Activated T-helper 1 cell treated with anti-CD3 and anti-CD28 coated beads, Interleukin-12 subunit alpha, Interleukin-12 subunit beta, Interleukin-2, Interleukin-4 antibody, amounts not matched to agents 30 ng/mL and 10 ng/mL and 1 ng/mL, durations not matched to agents 14 hours and 24 hours and 36 hours (primary cell): ENCODE measurements at regions not wholly inside any gene's neighbourhood (a gene's known extent, or its start where the extent isn't known, plus 50 kb on each side); places are given as distances from the start of the nearest gene placed in this dataset.

Experiments used
- DNase-seq: peaks from one replicate; pipeline ENCODE4 v3.0.0; 2021; ENCODE audit warnings: low spot score
- H3K27ac Mint-ChIP-seq: one replicate; pipeline ENCODE4 v1.8.0; 2021; ENCODE audit warnings: mild to moderate bottlenecking, mixed read lengths
- H3K27me3 Mint-ChIP-seq: one replicate; pipeline ENCODE4 v1.8.0; 2022; ENCODE audit warnings: mild to moderate bottlenecking, moderate library complexity, mixed read lengths; ENCODE audit not compliant: insufficient read depth
- H3K36me3 Mint-ChIP-seq: one replicate; pipeline ENCODE4 v1.8.0; 2021; ENCODE audit warnings: low read depth, mixed read lengths
- H3K4me1 Mint-ChIP-seq: one replicate; pipeline ENCODE4 v1.8.0; 2021; ENCODE audit warnings: low read depth, mixed read lengths
- H3K4me3 Mint-ChIP-seq: one replicate; pipeline ENCODE4 v1.8.0; 2021; ENCODE audit warnings: mild to moderate bottlenecking, moderate library complexity, mixed read lengths
- H3K9me3 Mint-ChIP-seq: one replicate; pipeline ENCODE4 v1.8.0; 2021; ENCODE audit warnings: mixed read lengths
- intact Hi-C: fragments of 100-400 bp; cut with micrococcal nuclease; formaldehyde crosslinking; loops from one replicate; pipeline ENCODE4 v1.15.1; 2024

- Mint-ChIP-seq H3K27me3 (no peaks in the 10 kb centered on the region), H3K4me3 (no peak overlapping the region), H3K9me3 (no peaks in the 10 kb centered on the region), H3K4me1 (no peaks in the 10 kb centered on the region), H3K27ac (no peak overlapping the region), H3K36me3 (no peaks in the 10 kb centered on the region)
- no peak for DNase-seq
- intact Hi-C loops = no loop called here
Measured at GRCh38 chr22:49229483-49230193, 598.0 kb downstream of the BRD1 start.

GRCh38 chr22:49228431-49229037 lies 599.1 kb downstream of the BRD1 start:
- H3K27ac Mint-ChIP-seq = no peak overlapping the region
- no peak for DNase-seq
- no peaks in the 10 kb centered on the region for H3K9me3 Mint-ChIP-seq
- H3K36me3 Mint-ChIP-seq = no peaks in the 10 kb centered on the region
- H3K4me1 Mint-ChIP-seq = no peaks in the 10 kb centered on the region
- no peak overlapping the region for H3K4me3 Mint-ChIP-seq
- intact Hi-C loops = no loop called here
- H3K27me3 Mint-ChIP-seq = no peaks in the 10 kb centered on the region

GRCh38 chr22:49227670-49228069 lies 600.0 kb downstream of the BRD1 start:
- no peak overlapping the region for H3K4me3 Mint-ChIP-seq
- H3K27ac Mint-ChIP-seq = no peak overlapping the region
- no peak for DNase-seq
- no peaks in the 10 kb centered on the region for H3K36me3 Mint-ChIP-seq
- intact Hi-C loops = no loop called here
- no peaks in the 10 kb centered on the region for H3K27me3 Mint-ChIP-seq
- no peaks in the 10 kb centered on the region for H3K9me3 Mint-ChIP-seq
- H3K4me1 Mint-ChIP-seq = no peaks in the 10 kb centered on the region

GRCh38 chr22:49226096-49226495 lies 601.6 kb downstream of the BRD1 start:
- Mint-ChIP-seq H3K4me3 (no peak overlapping the region), H3K4me1 (no peaks in the 10 kb centered on the region), H3K27me3 (no peaks in the 10 kb centered on the region), H3K36me3 (no peaks in the 10 kb centered on the region), H3K27ac (no peak overlapping the region), H3K9me3 (no peaks in the 10 kb centered on the region)
- no peak for DNase-seq
- intact Hi-C loops = no loop called here

GRCh38 chr22:49224243-49224642 lies 603.4 kb downstream of the BRD1 start:
- Mint-ChIP-seq H3K36me3 (no peaks in the 10 kb centered on the region), H3K27me3 (peaks cover 2% of the 10 kb centered on the region), H3K27ac (no peak overlapping the region), H3K4me1 (no peaks in the 10 kb centered on the region), H3K9me3 (no peaks in the 10 kb centered on the region), H3K4me3 (no peak overlapping the region)
- intact Hi-C loops = no loop called here
- no peak for DNase-seq

GRCh38 chr22:49218142-49218541 lies 609.5 kb downstream of the BRD1 start:
- intact Hi-C loops = no loop called here
- Mint-ChIP-seq H3K36me3 (no peaks in the 10 kb centered on the region), H3K4me1 (no peaks in the 10 kb centered on the region), H3K4me3 (no peak overlapping the region), H3K27ac (no peak overlapping the region), H3K9me3 (peaks cover 9% of the 10 kb centered on the region), H3K27me3 (peaks cover 6% of the 10 kb centered on the region)
- no peak for DNase-seq

- H3K4me1 Mint-ChIP-seq = no peaks in the 10 kb centered on the region
- no peak overlapping the region for H3K4me3 Mint-ChIP-seq
- H3K27ac Mint-ChIP-seq = no peak overlapping the region
- no peak for DNase-seq
- H3K27me3 Mint-ChIP-seq = peaks cover 6% of the 10 kb centered on the region
- intact Hi-C loops = no loop called here
- H3K9me3 Mint-ChIP-seq = peaks cover 9% of the 10 kb centered on the region
- no peaks in the 10 kb centered on the region for H3K36me3 Mint-ChIP-seq
Measured at GRCh38 chr22:49216579-49216978, 611.1 kb downstream of the BRD1 start.

- H3K9me3 Mint-ChIP-seq = peaks cover 9% of the 10 kb centered on the region
- H3K4me3 Mint-ChIP-seq = no peak overlapping the region
- peaks cover 6% of the 10 kb centered on the region for H3K27me3 Mint-ChIP-seq
- no peaks in the 10 kb centered on the region for H3K36me3 Mint-ChIP-seq
- intact Hi-C loops = no loop called here
- H3K27ac Mint-ChIP-seq = no peak overlapping the region
- no peak for DNase-seq
- no peaks in the 10 kb centered on the region for H3K4me1 Mint-ChIP-seq
Measured at GRCh38 chr22:49215840-49216239, 611.8 kb downstream of the BRD1 start.

GRCh38 chr22:49214976-49215375 lies 612.7 kb downstream of the BRD1 start:
- Mint-ChIP-seq H3K4me3 (no peak overlapping the region), H3K27ac (no peak overlapping the region), H3K36me3 (no peaks in the 10 kb centered on the region), H3K27me3 (peaks cover 6% of the 10 kb centered on the region), H3K4me1 (no peaks in the 10 kb centered on the region), H3K9me3 (peaks cover 9% of the 10 kb centered on the region)
- intact Hi-C loops = no loop called here
- no peak for DNase-seq

- H3K36me3 Mint-ChIP-seq = no peaks in the 10 kb centered on the region
- intact Hi-C loops = no loop called here
- no peak for DNase-seq
- H3K9me3 Mint-ChIP-seq = peaks cover 9% of the 10 kb centered on the region
- H3K4me3 Mint-ChIP-seq = no peak overlapping the region
- no peak overlapping the region for H3K27ac Mint-ChIP-seq
- H3K4me1 Mint-ChIP-seq = no peaks in the 10 kb centered on the region
- H3K27me3 Mint-ChIP-seq = peaks cover 3% of the 10 kb centered on the region
Measured at GRCh38 chr22:49213731-49214352, 613.8 kb downstream of the BRD1 start.

- H3K27ac Mint-ChIP-seq = no peak overlapping the region
- DNase-seq = no peak
- intact Hi-C loops = no loop called here
- no peaks in the 10 kb centered on the region for H3K4me1 Mint-ChIP-seq
- no peak overlapping the region for H3K4me3 Mint-ChIP-seq
- no peaks in the 10 kb centered on the region for H3K36me3 Mint-ChIP-seq
- H3K27me3 Mint-ChIP-seq = peaks cover 1% of the 10 kb centered on the region
- H3K9me3 Mint-ChIP-seq = no peaks in the 10 kb centered on the region
Measured at GRCh38 chr22:49212466-49212865, 615.2 kb downstream of the BRD1 start.

- Mint-ChIP-seq H3K4me1 (no peaks in the 10 kb centered on the region), H3K27ac (no peak overlapping the region), H3K27me3 (peaks cover 1% of the 10 kb centered on the region), H3K4me3 (no peak overlapping the region), H3K36me3 (no peaks in the 10 kb centered on the region), H3K9me3 (no peaks in the 10 kb centered on the region)
- intact Hi-C loops = no loop called here
- no peak for DNase-seq
Measured at GRCh38 chr22:49212002-49212401, 615.7 kb downstream of the BRD1 start.

GRCh38 chr22:49211176-49211575 lies 616.5 kb downstream of the BRD1 start:
- no peaks in the 10 kb centered on the region for H3K9me3 Mint-ChIP-seq

More at GRCh38 chr22:49211176-49211575, 616.5 kb downstream of the BRD1 start:
- no peak for DNase-seq
- Mint-ChIP-seq H3K36me3 (no peaks in the 10 kb centered on the region), H3K27me3 (peaks cover 1% of the 10 kb centered on the region), H3K4me1 (no peaks in the 10 kb centered on the region), H3K27ac (no peak overlapping the region), H3K4me3 (no peak overlapping the region)
- intact Hi-C loops = no loop called here
